ENCODE measurements at regions not wholly inside any gene's neighbourhood (a gene's known extent, or its start where the extent isn't known, plus 50 kb on each side); places are given as distances from the start of the nearest gene placed in this dataset.

DNA sequence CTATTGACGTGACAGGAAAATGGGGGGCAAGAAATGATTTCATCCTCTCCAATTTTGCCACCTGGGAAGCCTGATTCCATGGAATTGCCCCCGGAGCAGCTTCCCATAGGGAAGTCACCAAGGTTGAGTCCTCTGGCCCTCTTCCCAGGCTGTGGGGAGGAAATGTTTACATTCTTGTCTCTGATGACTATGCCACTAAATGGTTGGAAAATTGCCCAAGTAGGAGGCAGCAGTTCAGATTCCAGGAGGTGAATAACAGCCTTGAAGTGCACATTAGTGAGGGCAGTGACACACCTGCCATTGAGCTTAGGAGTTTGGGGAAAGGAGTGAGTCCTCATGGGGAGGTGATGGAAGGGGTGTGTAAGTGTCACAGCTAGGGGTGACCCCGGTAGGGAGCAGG is 449.2 kb upstream of the DCC start:
- Histone ChIP-seq H3K4me2 (ENCODE audit: low read length) (no peak overlapping the region), H3K9me3 (ENCODE audit: control insufficient read depth in 1 of 2, insufficient read depth in 1 of 2, low read depth in 1 of 2, low read length in 2 of 2) (peaks cover 0 to 18% of the 10 kb centered on the region in 2 experiments; a peak in 2 of 4 replicates), H3K79me2 (ENCODE audit: insufficient read depth, low read length) (no peaks in the 10 kb centered on the region), H3K27me3 (ENCODE audit: insufficient read depth, low read length) (no peaks in the 10 kb centered on the region), H3K9me2 (ENCODE audit: insufficient read depth) (no peaks in the 10 kb centered on the region), H4K20me1 (ENCODE audit: insufficient read depth) (no peaks in the 10 kb centered on the region), H3K9ac (ENCODE audit: low read length) (no peak overlapping the region), H3K4me3 (replicated peaks in 1 of 2; ENCODE audit: low read depth in 1 of 2, low read length in 2 of 2) (no peak overlapping the region), H3K4me1 (ENCODE audit: control insufficient read depth in 1 of 2, insufficient read depth in 2 of 2, low read length in 2 of 2) (no peaks in the 10 kb centered on the region), H3K27ac (ENCODE audit: low read depth, low read length) (no peak overlapping the region), H2AFZ (ENCODE audit: low read depth, low read length, poor library complexity, severe bottlenecking) (no peak overlapping the region), H3K36me3 (ENCODE audit: control insufficient read depth in 1 of 2, insufficient read depth in 2 of 2, low read length in 2 of 2) (no peaks in the 10 kb centered on the region)
- ATAC-seq: no peak
- BruUV-seq (replicated peaks): no TSS peak
- RAD21 ChIA-PET (ENCODE audit: low non-redundant PET in 1 of 2, low total read pairs in 2 of 2, uncharacterized antibody in 2 of 2, unreplicated experiment in 2 of 2): no interaction called here
- TF ChIP-seq SIN3A (IDR thresholded peaks at IDR 0.05; ENCODE audit: low read depth) (no peak), TCF7L2 (IDR thresholded peaks at IDR 0.05; ENCODE audit: borderline replicate concordance, extremely low read depth, insufficient read depth, insufficient read length) (peak; percentile 17), CBX3 (IDR thresholded peaks at IDR 0.05; ENCODE audit: low read depth) (no peak), POLR2A (IDR thresholded peaks at IDR 0.05; ENCODE audit: borderline replicate concordance, extremely low read depth, insufficient read depth, insufficient read length) (no peak)
- TF ChIP-seq, protein P1, sequence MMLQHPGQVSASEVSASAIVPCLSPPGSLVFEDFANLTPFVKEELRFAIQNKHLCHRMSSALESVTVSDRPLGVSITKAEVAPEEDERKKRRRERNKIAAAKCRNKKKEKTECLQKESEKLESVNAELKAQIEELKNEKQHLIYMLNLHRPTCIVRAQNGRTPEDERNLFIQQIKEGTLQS (IDR thresholded peaks at IDR 0.05): no peak
- no peak for DNase-seq (ENCODE audit: low read depth, low spot score)
- CTCF ChIA-PET: no interaction called here
- intact Hi-C loops (cut with micrococcal nuclease): no loop called here
- POLR2A ChIA-PET: no interaction called here

DNA sequence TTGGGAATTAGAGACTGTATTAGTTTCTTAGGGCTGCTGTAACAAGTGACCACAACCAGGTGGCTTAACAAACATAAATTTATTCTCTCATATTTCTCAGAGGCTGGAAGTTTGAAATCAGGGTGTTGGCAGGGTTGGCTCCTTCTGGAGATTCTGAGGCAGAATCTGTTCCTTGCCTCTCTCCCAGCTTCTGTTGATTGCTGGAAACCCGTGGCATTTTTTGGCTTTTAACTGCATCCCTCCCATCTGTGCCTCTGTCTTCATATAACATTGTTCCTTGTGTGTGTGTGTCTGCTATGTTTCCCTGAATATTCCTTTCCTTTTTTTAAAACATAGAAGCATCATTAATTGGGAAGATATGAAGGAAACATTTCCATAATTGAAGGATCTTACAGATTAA is 448.1 kb upstream of the DCC start:
- no peak overlapping the region for H3K4me3 ChIP-seq (replicated peaks in 1 of 2; ENCODE audit: low read depth in 1 of 2, low read length in 2 of 2)
- no peaks in the 10 kb centered on the region for H3K79me2 ChIP-seq (ENCODE audit: insufficient read depth, low read length)
- no peaks in the 10 kb centered on the region for H3K27me3 ChIP-seq (ENCODE audit: insufficient read depth, low read length)
- ChIA-PET CTCF (no interaction called here), RAD21 (ENCODE audit: low non-redundant PET in 1 of 2, low total read pairs in 2 of 2, uncharacterized antibody in 2 of 2, unreplicated experiment in 2 of 2) (no interaction called here), POLR2A (no interaction called here)
- H2AFZ ChIP-seq (ENCODE audit: low read depth, low read length, poor library complexity, severe bottlenecking): no peak overlapping the region
- intact Hi-C loops (cut with micrococcal nuclease): no loop called here
- no peak overlapping the region for H3K9ac ChIP-seq (ENCODE audit: low read length)
- ATAC-seq: no peak
- H3K9me3 ChIP-seq (ENCODE audit: control insufficient read depth in 1 of 2, insufficient read depth in 1 of 2, low read depth in 1 of 2, low read length in 2 of 2): peaks cover 6 to 16% of the 10 kb centered on the region in 2 experiments; a peak in 2 of 4 replicates
- H3K4me1 ChIP-seq (ENCODE audit: control insufficient read depth in 1 of 2, insufficient read depth in 2 of 2, low read length in 2 of 2): no peaks in the 10 kb centered on the region
- DNase-seq (ENCODE audit: low read depth, low spot score): no peak
- BruUV-seq (replicated peaks): no TSS peak
- H3K27ac ChIP-seq (ENCODE audit: low read depth, low read length): no peak overlapping the region
- H4K20me1 ChIP-seq (ENCODE audit: insufficient read depth): no peaks in the 10 kb centered on the region
- H3K4me2 ChIP-seq (ENCODE audit: low read length): no peak overlapping the region
- no peaks in the 10 kb centered on the region for H3K36me3 ChIP-seq (ENCODE audit: control insufficient read depth in 1 of 2, insufficient read depth in 2 of 2, low read length in 2 of 2)
- no peaks in the 10 kb centered on the region for H3K9me2 ChIP-seq (ENCODE audit: insufficient read depth)
- TF ChIP-seq YY1 (IDR thresholded peaks at IDR 0.05; ENCODE audit: extremely low read depth, insufficient replicate concordance, low read depth, low read length) (no peak), TCF7L2 (IDR thresholded peaks at IDR 0.05; ENCODE audit: borderline replicate concordance, extremely low read depth, insufficient read depth, insufficient read length) (no peak), ELF1 (IDR thresholded peaks at IDR 0.05; ENCODE audit: borderline replicate concordance, low read depth) (no peak), EZH2 (IDR thresholded peaks at IDR 0.05) (no peak), MAX (IDR thresholded peaks at IDR 0.05) (no peak), FOSL1 (IDR thresholded peaks at IDR 0.05; ENCODE audit: low read depth) (no peak), JUND (IDR thresholded peaks at IDR 0.05) (no peak), SRF (IDR thresholded peaks at IDR 0.05; ENCODE audit: low read depth) (no peak), RAD21 (IDR thresholded peaks at IDR 0.05; ENCODE audit: low read depth) (no peak), REST (IDR thresholded peaks at IDR 0.05; ENCODE audit: low read depth) (no peak), POLR2AphosphoS5 (IDR thresholded peaks at IDR 0.05; ENCODE audit: low read depth, low read length) (no peak), EZH2phosphoT487 (IDR thresholded peaks at IDR 0.05; ENCODE audit: borderline replicate concordance) (no peak)
- TF ChIP-seq, protein P2, sequence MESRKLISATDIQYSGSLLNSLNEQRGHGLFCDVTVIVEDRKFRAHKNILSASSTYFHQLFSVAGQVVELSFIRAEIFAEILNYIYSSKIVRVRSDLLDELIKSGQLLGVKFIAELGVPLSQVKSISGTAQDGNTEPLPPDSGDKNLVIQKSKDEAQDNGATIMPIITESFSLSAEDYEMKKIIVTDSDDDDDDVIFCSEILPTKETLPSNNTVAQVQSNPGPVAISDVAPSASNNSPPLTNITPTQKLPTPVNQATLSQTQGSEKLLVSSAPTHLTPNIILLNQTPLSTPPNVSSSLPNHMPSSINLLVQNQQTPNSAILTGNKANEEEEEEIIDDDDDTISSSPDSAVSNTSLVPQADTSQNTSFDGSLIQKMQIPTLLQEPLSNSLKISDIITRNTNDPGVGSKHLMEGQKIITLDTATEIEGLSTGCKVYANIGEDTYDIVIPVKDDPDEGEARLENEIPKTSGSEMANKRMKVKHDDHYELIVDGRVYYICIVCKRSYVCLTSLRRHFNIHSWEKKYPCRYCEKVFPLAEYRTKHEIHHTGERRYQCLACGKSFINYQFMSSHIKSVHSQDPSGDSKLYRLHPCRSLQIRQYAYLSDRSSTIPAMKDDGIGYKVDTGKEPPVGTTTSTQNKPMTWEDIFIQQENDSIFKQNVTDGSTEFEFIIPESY (IDR thresholded peaks at IDR 0.05; ENCODE audit: extremely low read depth, insufficient replicate concordance, low read length): no peak

Data from HCT116 (cell line).